OCI-LY7 (cell line): ENCODE measurements at regions not wholly inside any gene's neighbourhood (a gene's known extent, or its start where the extent isn't known, plus 50 kb on each side); places are given as distances from the start of the nearest gene placed in this dataset.

Experiments
- EZH2phosphoT487 ChIP-seq: fragments of 200-600 bp; sonication (generic); IDR thresholded peaks from 2 replicates; pipeline ENCODE4 v1.6.1; 2018; ENCODE audit warnings: low read depth, borderline replicate concordance, mild to moderate bottlenecking, mixed run types, antibody characterized with exemption, low read length, moderate library complexity, mixed read lengths
- TF ChIP-seq, protein P1 (sequence below): fragments of 200-600 bp; sonication (generic); conservative IDR thresholded peaks from 2 replicates; pipeline ENCODE4 v1.5.1; 2014; ENCODE audit warnings: mild to moderate bottlenecking, antibody characterized with exemption, low read length, moderate library complexity, mixed read lengths

GRCh38 chr7:42726066-42726785 is 185.6 kb downstream of the C7orf25 start:
- TF ChIP-seq, protein P1, sequence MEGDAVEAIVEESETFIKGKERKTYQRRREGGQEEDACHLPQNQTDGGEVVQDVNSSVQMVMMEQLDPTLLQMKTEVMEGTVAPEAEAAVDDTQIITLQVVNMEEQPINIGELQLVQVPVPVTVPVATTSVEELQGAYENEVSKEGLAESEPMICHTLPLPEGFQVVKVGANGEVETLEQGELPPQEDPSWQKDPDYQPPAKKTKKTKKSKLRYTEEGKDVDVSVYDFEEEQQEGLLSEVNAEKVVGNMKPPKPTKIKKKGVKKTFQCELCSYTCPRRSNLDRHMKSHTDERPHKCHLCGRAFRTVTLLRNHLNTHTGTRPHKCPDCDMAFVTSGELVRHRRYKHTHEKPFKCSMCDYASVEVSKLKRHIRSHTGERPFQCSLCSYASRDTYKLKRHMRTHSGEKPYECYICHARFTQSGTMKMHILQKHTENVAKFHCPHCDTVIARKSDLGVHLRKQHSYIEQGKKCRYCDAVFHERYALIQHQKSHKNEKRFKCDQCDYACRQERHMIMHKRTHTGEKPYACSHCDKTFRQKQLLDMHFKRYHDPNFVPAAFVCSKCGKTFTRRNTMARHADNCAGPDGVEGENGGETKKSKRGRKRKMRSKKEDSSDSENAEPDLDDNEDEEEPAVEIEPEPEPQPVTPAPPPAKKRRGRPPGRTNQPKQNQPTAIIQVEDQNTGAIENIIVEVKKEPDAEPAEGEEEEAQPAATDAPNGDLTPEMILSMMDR: no peak
- no peak for TF ChIP-seq EZH2phosphoT487
